ENCODE measurements at regions not wholly inside any gene's neighbourhood (a gene's known extent, or its start where the extent isn't known, plus 50 kb on each side); places are given as distances from the start of the nearest gene placed in this dataset.

GRCh38 chr14:35929186-35929585, 103.0 kb downstream of the BRMS1L start:
- TF ChIP-seq FOS (IDR thresholded peaks at IDR 0.05; ENCODE audit: extremely low read depth, insufficient read length): no peak
- no peak for TF ChIP-seq ZNF165 (CRISPR knock-in tag; IDR thresholded peaks at IDR 0.05; ENCODE audit: borderline replicate concordance)
- TF ChIP-seq, protein P1, sequence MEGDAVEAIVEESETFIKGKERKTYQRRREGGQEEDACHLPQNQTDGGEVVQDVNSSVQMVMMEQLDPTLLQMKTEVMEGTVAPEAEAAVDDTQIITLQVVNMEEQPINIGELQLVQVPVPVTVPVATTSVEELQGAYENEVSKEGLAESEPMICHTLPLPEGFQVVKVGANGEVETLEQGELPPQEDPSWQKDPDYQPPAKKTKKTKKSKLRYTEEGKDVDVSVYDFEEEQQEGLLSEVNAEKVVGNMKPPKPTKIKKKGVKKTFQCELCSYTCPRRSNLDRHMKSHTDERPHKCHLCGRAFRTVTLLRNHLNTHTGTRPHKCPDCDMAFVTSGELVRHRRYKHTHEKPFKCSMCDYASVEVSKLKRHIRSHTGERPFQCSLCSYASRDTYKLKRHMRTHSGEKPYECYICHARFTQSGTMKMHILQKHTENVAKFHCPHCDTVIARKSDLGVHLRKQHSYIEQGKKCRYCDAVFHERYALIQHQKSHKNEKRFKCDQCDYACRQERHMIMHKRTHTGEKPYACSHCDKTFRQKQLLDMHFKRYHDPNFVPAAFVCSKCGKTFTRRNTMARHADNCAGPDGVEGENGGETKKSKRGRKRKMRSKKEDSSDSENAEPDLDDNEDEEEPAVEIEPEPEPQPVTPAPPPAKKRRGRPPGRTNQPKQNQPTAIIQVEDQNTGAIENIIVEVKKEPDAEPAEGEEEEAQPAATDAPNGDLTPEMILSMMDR (IDR thresholded peaks at IDR 0.05 in 2 of 3, conservative IDR thresholded peaks at IDR 0.05 in 1 of 3; ENCODE audit: insufficient read depth in 2 of 3, low read depth in 1 of 3, low read length in 3 of 3): no peak
- TF ChIP-seq NFYB (IDR thresholded peaks at IDR 0.05; ENCODE audit: extremely low read depth, insufficient read length): no peak
- TF ChIP-seq, protein P2, sequence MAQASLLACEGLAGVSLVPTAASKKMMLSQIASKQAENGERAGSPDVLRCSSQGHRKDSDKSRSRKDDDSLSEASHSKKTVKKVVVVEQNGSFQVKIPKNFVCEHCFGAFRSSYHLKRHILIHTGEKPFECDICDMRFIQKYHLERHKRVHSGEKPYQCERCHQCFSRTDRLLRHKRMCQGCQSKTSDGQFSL (CRISPR knock-in tag; IDR thresholded peaks at IDR 0.05): no peak
- TF ChIP-seq, protein P2 (tag; IDR thresholded peaks at IDR 0.05): no peak
- TF ChIP-seq THRA (IDR thresholded peaks at IDR 0.05): no peak

Measured in K562 (cell line).